Keratinocyte (primary cell): ENCODE measurements at regions not wholly inside any gene's neighbourhood (a gene's known extent, or its start where the extent isn't known, plus 50 kb on each side); places are given as distances from the start of the nearest gene placed in this dataset.

Source experiments
- EZH2 ChIP-seq: IDR thresholded peaks from one replicate; pipeline ENCODE4 v1.6.1; 2012; ENCODE audit warnings: inconsistent platforms, mild to moderate bottlenecking, low read length, moderate library complexity
- TF ChIP-seq, protein P1 (sequence below), 3 experiments: IDR thresholded peaks in 1 of 3; conservative IDR thresholded peaks in 1 of 3; optimal IDR thresholded peaks in 1 of 3; 2 replicates in 2 of 3; 3 replicates in 1 of 3; pipeline versions ENCODE3 to v1.5.1; 2011; ENCODE audit warnings: low read length in 3 of 3, mild to moderate bottlenecking in 3 of 3, moderate library complexity in 2 of 3, control low read depth in 1 of 3, inconsistent platforms in 1 of 3; ENCODE audit not compliant: insufficient read depth in 2 of 3; ENCODE audit errors: extremely low read depth in 1 of 3

DNA sequence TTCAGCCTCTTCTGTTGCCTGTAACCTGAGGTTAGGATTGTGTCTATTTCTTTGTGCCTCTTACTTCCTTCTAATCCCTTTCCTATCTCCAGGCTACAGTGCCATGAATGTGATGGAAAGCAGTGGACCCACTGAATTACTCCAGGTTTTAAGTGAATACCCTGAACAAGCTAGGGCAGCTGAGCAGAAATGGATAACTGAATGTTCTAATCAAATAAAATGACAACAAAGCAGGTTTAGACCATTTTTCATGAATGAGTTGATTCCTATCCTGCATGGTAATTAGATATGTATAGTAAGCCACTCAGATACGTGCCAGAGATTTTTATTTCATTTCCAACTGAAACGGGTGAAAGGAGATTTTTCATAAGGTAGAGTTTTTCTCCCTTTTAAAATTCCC, 127.5 kb upstream of the ZP4 start:
- TF ChIP-seq, protein P1, sequence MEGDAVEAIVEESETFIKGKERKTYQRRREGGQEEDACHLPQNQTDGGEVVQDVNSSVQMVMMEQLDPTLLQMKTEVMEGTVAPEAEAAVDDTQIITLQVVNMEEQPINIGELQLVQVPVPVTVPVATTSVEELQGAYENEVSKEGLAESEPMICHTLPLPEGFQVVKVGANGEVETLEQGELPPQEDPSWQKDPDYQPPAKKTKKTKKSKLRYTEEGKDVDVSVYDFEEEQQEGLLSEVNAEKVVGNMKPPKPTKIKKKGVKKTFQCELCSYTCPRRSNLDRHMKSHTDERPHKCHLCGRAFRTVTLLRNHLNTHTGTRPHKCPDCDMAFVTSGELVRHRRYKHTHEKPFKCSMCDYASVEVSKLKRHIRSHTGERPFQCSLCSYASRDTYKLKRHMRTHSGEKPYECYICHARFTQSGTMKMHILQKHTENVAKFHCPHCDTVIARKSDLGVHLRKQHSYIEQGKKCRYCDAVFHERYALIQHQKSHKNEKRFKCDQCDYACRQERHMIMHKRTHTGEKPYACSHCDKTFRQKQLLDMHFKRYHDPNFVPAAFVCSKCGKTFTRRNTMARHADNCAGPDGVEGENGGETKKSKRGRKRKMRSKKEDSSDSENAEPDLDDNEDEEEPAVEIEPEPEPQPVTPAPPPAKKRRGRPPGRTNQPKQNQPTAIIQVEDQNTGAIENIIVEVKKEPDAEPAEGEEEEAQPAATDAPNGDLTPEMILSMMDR (optimal IDR thresholded peaks at IDR 0.05 in 1 of 3, IDR thresholded peaks at IDR 0.05 in 1 of 3, conservative IDR thresholded peaks at IDR 0.05 in 1 of 3; ENCODE audit: extremely low read depth in 1 of 3, insufficient read depth in 2 of 3, low read length in 3 of 3) = no peak
- TF ChIP-seq EZH2 = no peak
